GM18873 (cell line): ENCODE measurements at regions not wholly inside any gene's neighbourhood (a gene's known extent, or its start where the extent isn't known, plus 50 kb on each side); places are given as distances from the start of the nearest gene placed in this dataset.
"Not testable (repeated sequence)": the region's sequence is repeated elsewhere in the genome, so short reads cannot be mapped to it uniquely, and the experiment has no call there.

ENCODE experiments used
- ATAC-seq: cut with Tn5 transposase; IDR thresholded peaks from one replicate; pipeline ENCODE4 v1.9.1; 2021; ENCODE audit warnings: mild to moderate bottlenecking, moderate library complexity, moderate number of reproducible peaks; ENCODE audit not compliant: unreplicated experiment, low FRiP score

DNA sequence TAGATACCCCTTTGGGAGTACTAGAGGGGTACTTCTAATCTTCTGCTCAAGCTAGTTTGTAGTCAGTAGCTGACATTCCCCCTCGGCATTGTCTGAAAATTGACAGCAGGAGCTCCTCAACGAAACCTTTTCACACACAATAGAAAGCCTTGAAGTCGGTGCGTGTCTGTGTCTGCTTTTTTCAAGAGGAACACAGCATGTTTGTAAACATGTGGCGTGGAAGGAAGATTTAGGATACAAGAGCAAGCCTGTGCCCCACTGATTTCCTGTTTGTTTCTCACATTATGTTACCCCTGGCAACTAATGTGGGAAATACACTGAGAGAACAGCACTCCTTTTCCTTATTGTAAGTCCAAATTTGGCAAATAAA is 252.6 kb downstream of the ANKRD50 start:
- no peak for ATAC-seq

DNA sequence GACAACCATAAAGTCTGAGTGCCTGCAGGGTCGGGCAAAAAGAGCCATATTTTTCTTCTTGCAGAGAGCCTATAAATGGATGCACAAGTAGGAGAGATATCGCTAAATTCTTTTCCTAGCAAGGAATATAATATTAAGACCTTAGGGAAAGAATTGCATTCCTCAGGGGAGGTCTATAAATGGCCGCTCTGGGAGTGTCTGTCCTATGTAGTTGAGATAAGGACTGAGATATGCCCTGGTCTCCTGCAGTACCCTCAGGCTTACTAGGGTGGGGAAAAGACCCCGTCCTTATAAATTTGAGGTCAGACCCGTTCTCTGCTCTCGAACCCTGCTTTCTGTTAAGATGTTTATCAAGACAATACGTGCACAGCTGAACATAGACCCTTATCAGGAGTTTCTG is 250.9 kb downstream of the ANKRD50 start:
- ATAC-seq: not testable (repeated sequence)

DNA sequence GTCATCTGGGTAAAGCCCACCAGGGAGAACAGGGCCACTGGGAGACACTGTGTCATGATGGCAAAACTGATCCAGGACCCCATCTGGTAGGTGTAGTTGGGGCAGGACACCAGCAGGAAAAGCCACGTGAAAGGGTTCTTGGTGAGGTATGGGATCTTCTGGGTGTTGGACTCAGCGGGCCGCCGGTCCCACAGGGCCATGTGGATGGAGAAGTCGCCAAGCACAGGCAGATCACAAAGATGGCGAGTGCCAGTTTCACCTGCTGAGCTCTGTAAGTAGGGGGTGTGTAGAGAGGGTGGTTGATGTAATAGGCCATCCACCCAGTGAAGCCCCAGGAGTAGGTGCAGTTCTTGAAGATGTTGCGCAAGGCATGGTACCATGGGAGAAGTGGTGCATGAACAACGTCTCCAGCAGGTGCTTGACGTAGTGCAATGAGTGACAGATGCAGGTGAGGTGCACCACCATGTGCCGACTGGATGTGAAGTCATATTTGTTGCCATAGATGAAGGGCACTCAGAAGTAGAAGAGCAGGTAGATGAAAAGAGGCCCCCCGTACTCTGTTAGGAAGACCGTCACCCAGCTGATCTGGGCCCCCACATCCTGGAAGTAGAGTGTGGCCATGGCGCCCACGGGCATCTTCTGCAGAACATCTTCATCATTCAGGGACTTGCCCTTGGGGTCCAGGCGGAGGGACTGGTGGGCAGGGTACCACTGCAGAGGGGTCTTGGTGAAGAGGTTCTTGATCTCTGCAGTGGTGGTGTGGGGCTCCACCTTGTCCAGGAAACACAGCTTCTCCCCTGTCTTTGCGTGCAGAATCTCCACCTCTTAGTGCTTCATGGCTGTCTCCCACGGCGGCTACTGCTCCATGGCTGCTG is 249.3 kb downstream of the ANKRD50 start:
- ATAC-seq: no peak

DNA sequence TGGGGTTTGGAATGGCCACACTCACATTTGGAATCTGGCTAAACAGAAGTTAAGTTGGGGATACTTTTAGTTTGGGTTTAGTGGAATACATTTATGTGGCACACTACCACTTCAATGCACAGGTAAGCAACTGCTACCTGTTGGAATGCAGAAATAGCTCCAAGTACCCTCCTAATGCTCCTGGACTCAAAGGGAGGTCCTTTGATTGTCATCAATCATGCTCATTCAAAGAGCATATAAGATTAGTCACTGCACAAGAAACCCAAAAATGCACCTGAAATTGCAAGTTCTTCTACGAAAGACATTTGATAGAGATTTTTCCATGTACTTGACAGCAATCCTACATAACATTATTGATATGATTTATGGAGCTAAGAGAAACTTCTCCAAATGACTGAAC is 247.7 kb downstream of the ANKRD50 start:
- ATAC-seq: no peak

DNA sequence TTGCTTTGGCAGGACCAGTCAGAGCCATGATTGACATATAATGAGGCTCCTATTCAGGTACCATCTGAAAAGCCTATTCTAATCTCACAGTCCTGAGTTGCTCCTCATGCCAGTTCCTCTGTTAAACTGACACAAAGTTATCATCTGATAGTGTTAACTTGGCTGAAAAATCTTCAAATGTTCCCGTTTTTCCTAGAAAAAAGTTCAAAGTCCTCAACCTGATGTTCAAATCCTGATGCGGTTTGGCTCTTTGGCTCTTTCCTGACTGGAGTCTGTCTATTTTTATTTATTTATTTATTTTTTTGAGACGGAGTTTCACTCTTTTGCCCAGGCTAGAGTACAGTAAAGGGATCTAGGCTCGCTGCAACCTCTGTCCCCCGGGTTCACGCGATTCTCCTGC is 244.2 kb downstream of the ANKRD50 start:
- no peak for ATAC-seq

DNA sequence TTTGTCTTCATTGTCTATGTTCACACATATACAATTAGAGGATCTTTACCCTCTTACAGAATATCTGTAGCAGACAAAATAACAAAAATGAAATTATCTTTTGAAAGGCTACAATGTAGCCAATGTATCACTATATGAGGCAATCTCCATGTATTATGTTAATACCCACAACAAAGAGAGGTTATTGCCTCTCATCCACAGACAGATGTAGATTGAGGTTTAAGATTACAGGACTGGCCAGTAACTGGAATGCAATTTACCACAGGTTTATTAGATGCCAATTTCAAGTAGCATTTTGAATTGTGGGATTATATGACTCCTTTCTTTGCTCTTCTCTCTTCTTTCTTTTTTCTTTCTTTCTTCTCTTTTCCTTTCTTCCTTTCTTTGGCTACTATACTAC is 242.6 kb downstream of the ANKRD50 start:
- ATAC-seq: no peak

DNA sequence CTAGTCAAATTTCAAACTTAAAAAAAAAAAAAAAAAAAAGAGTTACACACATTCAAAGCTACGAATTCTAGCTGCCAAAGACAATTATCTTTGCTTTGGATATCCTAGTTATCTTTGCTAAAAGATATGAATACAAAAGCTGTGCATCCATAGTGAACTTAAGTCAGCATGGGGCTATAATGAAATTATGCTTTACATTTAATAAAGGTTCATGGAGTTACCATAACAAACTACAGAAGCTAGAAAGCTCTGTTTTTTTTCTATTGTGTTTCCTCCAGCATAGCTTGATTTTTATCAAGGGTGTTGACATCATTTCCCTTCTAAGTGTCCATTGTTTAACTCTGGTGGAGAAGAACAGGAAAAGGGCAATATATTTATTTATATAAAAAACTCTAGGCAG is 234.1 kb downstream of the ANKRD50 start:
- ATAC-seq: no peak

DNA sequence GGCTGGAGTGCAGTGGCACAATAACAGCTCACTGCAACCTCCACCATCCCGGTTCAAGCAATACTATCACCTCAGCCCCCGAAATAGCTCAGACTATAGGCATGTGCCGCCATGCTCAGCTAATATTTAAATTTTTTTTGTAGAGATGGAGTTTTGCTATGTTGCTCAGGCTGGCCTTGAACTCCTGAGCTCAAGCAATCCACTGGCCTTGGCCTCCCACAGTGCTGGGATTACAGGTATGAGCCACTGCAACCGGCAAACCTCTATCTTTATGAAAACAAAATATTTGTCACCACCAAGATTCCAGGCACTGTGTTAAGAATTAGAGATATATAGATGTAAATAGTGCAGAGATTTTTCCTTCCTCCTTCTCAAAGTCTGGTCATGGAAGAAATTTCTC is 232.5 kb downstream of the ANKRD50 start:
- no peak for ATAC-seq

DNA sequence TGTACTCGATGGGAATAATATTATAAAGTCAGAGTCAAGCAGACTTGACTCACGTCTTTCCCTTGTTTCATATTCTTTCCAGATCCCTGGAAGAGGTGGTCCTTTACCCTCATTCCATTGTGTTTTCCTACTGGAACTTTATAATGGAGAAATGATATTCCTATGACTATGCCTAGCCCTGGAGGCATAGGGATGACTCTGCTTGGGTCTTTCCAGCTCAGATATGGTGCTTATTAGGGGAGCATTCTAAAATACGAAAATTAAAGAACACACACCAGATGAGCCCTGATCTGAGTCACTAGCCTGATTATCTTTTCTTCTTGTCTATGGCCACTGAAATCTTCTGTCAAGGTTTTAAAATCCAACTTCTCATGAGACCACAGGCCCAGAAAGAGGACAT is 231.4 kb downstream of the ANKRD50 start:
- ATAC-seq: no peak

DNA sequence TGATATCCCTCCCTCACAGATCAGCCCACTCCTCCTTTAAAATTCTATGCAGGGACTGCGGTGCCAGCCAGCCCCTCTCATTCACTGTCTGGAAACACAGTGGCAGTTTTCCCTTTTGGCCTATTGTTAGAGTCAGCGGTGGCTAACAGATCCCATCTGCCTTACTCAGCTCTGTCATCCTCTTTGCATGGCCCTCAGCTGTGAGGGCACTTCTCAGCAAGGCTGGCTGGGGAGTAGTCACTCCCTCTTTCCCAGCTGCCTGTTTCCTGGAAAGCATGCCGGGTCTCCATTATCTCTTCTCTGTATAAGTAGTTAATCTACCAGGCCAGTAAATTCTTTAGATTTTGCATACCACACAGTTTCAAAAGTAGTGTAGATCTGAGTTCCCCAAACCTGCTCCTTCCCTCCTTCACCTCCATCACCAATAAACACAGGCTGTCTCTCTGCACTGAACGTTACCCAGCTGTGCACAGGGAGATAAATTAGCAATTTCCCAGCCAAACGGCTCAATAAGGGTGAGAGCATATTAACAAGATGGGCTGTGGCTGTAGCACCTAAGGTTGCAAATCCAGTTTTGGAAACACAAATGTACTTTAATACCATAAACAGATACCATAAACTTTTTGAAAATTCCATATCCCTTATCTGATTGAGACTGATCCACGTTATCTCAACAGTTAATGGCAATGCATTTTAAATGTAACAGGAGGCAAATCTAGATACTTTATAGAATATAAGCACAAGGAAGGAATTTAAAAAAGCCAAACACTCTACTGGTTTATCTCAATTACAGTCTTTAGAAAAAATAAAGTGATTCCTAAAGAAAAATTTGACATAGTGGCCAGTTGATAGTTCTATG is 229.3 kb downstream of the ANKRD50 start:
- ATAC-seq: no peak

DNA sequence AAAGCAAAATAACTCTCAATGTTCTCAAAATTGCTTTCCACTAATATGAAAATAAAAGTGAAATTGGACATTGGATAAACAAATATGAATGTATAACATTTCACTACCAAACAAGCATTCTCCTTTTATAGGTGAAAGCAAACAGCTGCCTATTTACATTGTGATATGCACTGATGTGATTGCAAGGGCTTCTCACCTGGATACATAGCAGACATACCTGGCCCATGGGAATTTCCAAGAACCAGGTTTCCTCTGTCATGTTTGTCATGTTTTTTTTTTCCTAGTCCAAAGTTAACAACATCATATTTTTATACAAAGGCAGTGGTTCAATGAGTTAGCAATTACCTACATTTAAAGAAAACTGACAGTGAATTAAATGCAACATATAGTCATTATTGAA is 228.5 kb downstream of the ANKRD50 start:
- no peak for ATAC-seq

DNA sequence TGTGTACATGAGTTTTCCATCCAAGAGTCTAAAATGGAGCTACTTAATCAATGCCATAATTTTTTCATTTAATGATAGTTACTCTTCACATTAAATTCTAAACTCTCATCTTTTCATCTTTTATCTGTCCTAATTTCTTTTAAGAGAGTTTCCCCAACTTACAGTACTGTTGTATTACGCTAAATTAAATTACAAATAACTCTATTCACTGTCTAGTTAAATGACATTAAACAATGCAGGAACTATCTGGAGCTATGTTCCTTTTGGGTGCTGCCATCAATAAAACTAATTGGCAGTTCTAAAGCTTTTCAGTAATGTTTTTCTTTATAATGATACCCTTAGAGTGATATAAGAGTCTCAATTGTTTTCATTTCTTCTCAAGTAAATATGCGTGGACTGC is 227.6 kb downstream of the ANKRD50 start:
- ATAC-seq: no peak

DNA sequence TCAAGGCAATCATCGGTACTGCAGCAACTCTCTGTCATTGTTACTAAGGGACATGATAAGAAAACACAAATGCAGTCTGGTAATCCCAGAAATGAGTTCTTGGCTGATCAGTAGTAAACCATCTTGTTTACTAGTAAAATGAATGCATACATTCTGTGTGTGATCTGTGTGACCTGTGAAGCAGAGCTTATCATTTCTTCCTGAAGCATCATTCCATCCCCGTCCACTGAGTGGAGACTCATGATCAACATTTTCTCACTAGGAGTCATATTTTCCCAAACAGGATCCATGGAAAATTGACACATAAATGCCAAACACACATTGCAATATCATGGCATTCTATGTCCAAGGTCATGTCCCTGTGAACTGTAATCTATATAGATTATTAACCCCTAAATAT is 226.1 kb downstream of the ANKRD50 start:
- no peak for ATAC-seq

DNA sequence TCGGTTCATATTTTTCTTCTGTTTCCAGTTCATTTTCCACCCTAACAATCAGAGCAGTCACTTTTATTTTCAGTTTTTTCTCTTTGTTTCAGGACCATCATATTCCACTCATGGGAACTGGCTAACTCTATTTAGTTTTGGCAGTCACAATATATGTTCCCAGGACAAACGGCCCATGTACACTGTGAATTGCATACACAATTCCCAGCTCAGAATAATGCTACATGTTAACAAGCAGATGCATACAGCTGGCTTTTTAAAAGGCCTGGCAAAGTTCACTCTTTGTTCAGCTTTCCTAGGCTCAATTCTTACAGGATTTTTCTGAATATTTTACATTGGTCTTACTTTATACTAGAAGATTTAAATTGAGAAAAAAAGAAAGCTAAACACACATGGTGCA is 224.9 kb downstream of the ANKRD50 start:
- ATAC-seq: no peak

DNA sequence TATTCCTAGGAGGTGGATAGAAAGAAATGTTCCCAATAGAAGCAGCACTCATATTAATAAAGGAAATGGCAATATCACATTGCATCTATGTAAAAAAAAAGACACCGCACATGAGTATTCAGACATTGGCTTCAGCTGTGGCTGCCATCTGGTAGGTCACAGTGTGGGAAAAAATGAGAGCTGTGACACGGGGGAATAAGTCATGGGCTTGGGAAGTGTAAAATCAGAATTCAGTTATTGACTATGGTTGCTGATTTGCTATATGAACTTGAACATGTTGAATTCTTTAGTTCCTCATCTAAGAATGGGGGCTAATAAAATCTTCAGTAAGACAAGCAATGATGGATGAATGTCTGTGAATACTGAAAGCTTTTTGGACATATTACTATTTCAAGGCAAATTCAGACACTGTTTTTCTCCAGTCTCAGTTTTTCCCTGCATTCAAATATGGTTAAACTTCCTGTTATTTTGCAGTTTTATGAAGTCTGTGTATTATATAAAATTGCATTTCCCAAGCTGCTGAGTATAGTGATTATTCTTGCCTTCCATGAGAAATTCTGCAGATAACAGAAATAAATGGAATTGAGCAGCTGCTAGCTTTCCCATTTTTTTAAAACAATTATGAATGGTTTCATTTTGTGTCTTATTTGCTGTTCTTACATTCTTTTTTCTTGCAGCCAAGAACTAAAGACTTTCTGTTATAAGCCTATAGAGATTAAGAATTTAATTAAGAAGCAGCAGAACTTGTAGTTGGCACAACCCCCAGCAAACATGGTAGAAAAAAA is 221.0 kb downstream of the ANKRD50 start:
- no peak for ATAC-seq

DNA sequence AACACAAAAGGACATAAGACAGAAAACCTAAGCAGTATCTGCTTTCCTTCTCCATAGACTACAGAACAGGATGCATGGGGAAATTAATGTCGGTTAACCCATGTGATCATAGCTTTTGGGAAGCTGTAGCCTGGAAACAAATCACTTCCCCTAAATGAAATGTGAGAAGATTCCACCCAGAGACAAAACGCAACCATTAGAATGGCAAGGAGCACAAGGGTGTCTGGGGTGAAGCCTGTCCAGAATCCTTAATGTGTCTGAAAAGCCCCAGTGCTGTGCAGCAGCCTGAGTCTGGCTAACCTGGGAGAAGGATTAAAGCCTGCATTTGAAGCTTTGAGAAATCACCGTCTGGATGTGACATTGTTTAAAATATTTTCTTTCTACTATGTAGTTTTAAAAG is 213.3 kb downstream of the ANKRD50 start:
- ATAC-seq: no peak

DNA sequence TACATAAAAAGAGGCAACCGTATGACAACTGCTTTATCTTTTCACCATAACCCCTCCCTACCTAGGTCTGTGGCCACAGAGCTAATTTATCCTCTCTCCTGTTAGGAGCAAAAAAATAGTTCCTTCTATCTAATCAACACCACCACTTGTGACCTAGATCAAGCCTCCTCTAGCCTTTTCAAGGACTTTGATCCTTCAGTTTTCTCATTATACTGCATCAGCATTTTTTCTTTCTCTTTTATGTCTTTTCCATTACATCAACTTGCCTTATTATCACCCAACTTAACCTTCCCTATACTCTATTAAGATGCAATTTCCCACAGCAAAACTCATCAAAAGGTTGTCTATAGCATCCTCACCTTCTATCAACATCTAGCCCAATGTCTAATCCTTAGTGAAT is 211.0 kb downstream of the ANKRD50 start:
- ATAC-seq: no peak

DNA sequence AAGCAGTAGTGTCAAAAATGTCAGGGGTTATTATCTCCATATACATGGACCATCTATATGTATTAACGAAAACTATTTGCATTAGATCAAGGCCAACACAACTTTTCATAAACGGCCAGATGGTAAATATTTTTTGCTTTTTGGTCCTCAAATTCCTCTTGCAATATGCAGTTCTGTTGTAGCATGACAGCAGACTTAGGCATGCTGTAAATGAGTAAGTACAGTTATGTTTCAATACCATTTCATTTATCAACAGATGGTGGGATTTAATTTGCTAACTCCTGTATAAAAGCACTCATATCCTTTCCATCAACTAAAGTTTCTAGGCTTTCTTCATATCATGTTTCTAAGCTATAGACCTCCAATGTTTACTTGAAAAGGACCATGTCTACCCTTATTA is 208.1 kb downstream of the ANKRD50 start:
- ATAC-seq: no peak

DNA sequence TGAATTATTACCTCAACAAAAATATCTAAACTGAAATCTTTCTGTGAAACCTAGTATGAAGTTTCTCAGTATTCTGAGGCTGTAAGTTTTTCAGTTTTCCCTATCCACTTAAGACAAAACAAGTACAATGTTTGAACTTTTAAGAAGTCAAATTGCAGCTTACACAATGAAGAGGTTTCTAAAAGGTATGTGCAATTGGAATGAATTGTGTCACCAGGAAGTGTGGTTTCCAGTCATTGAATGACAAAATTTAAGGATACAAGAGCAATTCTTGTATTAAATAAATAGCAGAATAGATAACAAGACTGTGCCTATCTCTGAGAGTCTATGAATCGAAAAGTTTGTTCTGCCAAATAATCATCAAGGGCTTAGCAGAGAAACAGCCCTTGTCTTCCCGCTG is 207.3 kb downstream of the ANKRD50 start:
- no peak for ATAC-seq

DNA sequence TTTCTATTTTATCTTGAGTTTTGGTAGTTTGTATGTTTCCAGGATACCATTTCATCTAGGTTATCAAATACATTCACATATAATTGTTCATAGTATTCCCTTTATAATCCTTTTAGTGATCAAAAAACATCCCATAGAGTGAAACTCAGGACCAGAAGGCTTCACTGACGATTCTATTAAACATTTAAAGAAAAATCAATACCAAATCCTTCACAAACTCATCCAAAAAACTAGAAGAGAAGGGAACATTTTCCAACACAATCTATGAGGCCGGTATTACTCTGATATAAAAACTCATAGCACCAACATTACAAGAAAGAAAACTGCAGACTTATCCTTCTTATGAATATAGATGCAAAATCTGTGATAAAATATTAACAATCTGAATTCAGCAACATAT is 203.4 kb downstream of the ANKRD50 start:
- ATAC-seq: no peak

DNA sequence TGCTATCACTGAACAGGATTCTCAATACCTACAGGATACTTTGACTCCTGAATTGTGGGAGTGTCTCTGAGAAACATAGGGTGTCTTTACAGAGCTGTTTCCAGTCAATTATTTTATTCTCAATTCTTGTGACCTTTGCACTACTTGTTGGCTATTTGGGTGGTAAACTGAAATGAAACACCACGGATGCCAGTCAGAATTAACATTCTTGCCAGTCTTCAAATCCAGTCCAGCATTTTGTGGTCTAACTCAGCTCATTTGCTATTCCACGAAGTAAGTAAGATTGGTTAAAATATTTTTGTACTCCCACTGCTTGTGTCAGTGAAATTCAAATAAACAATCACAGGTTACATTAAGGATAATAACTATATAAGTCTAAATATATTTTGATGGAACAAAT is 197.9 kb downstream of the ANKRD50 start:
- no peak for ATAC-seq
